Astrocyte (in vitro differentiated cells and primary cell): ENCODE measurements at regions not wholly inside any gene's neighbourhood (a gene's known extent, or its start where the extent isn't known, plus 50 kb on each side); places are given as distances from the start of the nearest gene placed in this dataset.

ENCODE experiments used
- DNase-seq: peaks from one replicate; pipeline ENCODE4 v3.0.0-alpha.2; 2010; ENCODE audit warnings: low read depth
- FAIRE-seq: peaks from 2 replicates; lab custom pipeline; 2011; peaks lifted over from hg19 to GRCh38; lab: Jason Lieb, UNC
- H2AFZ ChIP-seq: 2 replicates; pipeline ENCODE4 v1.6.0; 2012; ENCODE audit warnings: low read depth, low read length, inconsistent platforms
- H3K27ac ChIP-seq: 2 replicates; pipeline ENCODE4 v1.5.1; 2011; ENCODE audit warnings: low read depth, low read length, inconsistent platforms
- H3K27me3 ChIP-seq: 2 replicates; pipeline ENCODE4 v1.6.0; 2011; ENCODE audit warnings: low read length, inconsistent platforms; ENCODE audit not compliant: insufficient read depth
- H3K36me3 ChIP-seq: 2 replicates; pipeline ENCODE4 v1.5.1; 2011; ENCODE audit warnings: low read length, inconsistent platforms; ENCODE audit not compliant: insufficient read depth
- H3K4me1 ChIP-seq: 2 replicates; pipeline ENCODE4 v1.5.1; 2011; ENCODE audit warnings: low read length, inconsistent platforms; ENCODE audit not compliant: insufficient read depth
- H3K4me2 ChIP-seq: 2 replicates; pipeline ENCODE4 v1.6.0; 2012; ENCODE audit warnings: low read length, inconsistent platforms
- H3K4me3 ChIP-seq: 2 replicates; pipeline ENCODE4 v1.5.1; 2011; ENCODE audit warnings: low read depth, mild to moderate bottlenecking, low read length, inconsistent platforms; ENCODE audit not compliant: insufficient read depth
- H3K79me2 ChIP-seq: 2 replicates; pipeline ENCODE4 v1.6.0; 2012; ENCODE audit warnings: mild to moderate bottlenecking, low read length, inconsistent platforms; ENCODE audit not compliant: insufficient read depth
- H3K9ac ChIP-seq: 2 replicates; pipeline ENCODE4 v1.6.0; 2012; ENCODE audit warnings: mild to moderate bottlenecking, low read length, inconsistent platforms
- H3K9me3 ChIP-seq: 2 replicates; pipeline ENCODE4 v1.5.1; 2012; ENCODE audit warnings: low read depth, mild to moderate bottlenecking, low read length, inconsistent platforms; ENCODE audit not compliant: insufficient read depth
- H4K20me1 ChIP-seq: 2 replicates; pipeline ENCODE4 v1.6.0; 2012; ENCODE audit warnings: low read length, inconsistent platforms; ENCODE audit not compliant: insufficient read depth
- H3K27ac Mint-ChIP-seq: one replicate; pipeline ENCODE4 v1.8.0; 2021; ENCODE audit warnings: mild to moderate bottlenecking, mixed read lengths; ENCODE audit not compliant: unreplicated experiment
- H3K27me3 Mint-ChIP-seq: one replicate; pipeline ENCODE4 v1.8.0; 2021; ENCODE audit warnings: low read depth, mixed read lengths; ENCODE audit not compliant: unreplicated experiment
- H3K36me3 Mint-ChIP-seq: one replicate; pipeline ENCODE4 v1.8.0; 2021; ENCODE audit warnings: low read depth, mixed read lengths; ENCODE audit not compliant: unreplicated experiment
- H3K4me1 Mint-ChIP-seq: one replicate; pipeline ENCODE4 v1.8.0; 2021; ENCODE audit warnings: low read depth, mixed read lengths; ENCODE audit not compliant: unreplicated experiment
- H3K4me3 Mint-ChIP-seq: one replicate; pipeline ENCODE4 v1.8.0; 2021; ENCODE audit warnings: mild to moderate bottlenecking, moderate library complexity, mixed read lengths; ENCODE audit not compliant: unreplicated experiment
- H3K9me3 Mint-ChIP-seq: one replicate; pipeline ENCODE4 v1.8.0; 2021; ENCODE audit warnings: mild to moderate bottlenecking, mixed read lengths; ENCODE audit not compliant: unreplicated experiment
- CTCF ChIP-seq: IDR thresholded peaks from 2 replicates; pipeline ENCODE4 v1.5.1; 2011; ENCODE audit warnings: low read depth, mild to moderate bottlenecking, inconsistent platforms, low read length, moderate library complexity; ENCODE audit not compliant: insufficient read depth
- EZH2 ChIP-seq: IDR thresholded peaks from 2 replicates; pipeline ENCODE4 v1.6.1; 2012; ENCODE audit warnings: mild to moderate bottlenecking, low read length, inconsistent platforms; ENCODE audit not compliant: insufficient read depth

- Histone ChIP-seq H3K4me1 (no peaks in the 10 kb centered on the region), H2AFZ (no peak overlapping the region), H3K36me3 (no peaks in the 10 kb centered on the region), H3K27me3 (no peaks in the 10 kb centered on the region), H3K4me3 (no peak overlapping the region), H3K9me3 (no peaks in the 10 kb centered on the region), H3K4me2 (no peak overlapping the region), H3K27ac (no peak overlapping the region), H3K9ac (no peak overlapping the region), H4K20me1 (no peaks in the 10 kb centered on the region), H3K79me2 (no peaks in the 10 kb centered on the region)
- Mint-ChIP-seq H3K36me3 (peaks cover 1% of the 10 kb centered on the region), H3K4me1 (peaks cover 6% of the 10 kb centered on the region), H3K27me3 (no peaks in the 10 kb centered on the region), H3K9me3 (no peaks in the 10 kb centered on the region), H3K27ac (no peak overlapping the region), H3K4me3 (no peak overlapping the region)
- TF ChIP-seq CTCF (no peak), EZH2 (no peak)
- FAIRE-seq (no peak), DNase-seq (no peak)
Observed at GRCh38 chr10:91569522-91569921, 63.3 kb downstream of the PPP1R3C start.

GRCh38 chr10:91567815-91568214, 65.1 kb downstream of the PPP1R3C start:
- TF ChIP-seq EZH2, result no peak
- TF ChIP-seq CTCF, result no peak

GRCh38 chr10:91566115-91566514, 66.8 kb downstream of the PPP1R3C start:
- H3K9me3 Mint-ChIP-seq, result peaks cover 7% of the 10 kb centered on the region
- Histone ChIP-seq H3K27me3 (no peaks in the 10 kb centered on the region), H4K20me1 (no peaks in the 10 kb centered on the region), H3K9me3 (no peaks in the 10 kb centered on the region), H3K27ac (no peak overlapping the region), H3K9ac (no peak overlapping the region), H3K4me1 (peaks cover under 1% of the 10 kb centered on the region), H2AFZ (no peak overlapping the region), H3K79me2 (no peaks in the 10 kb centered on the region), H3K36me3 (no peaks in the 10 kb centered on the region), H3K4me3 (no peak overlapping the region), H3K4me2 (no peak overlapping the region)
- no peak overlapping the region for H3K27ac Mint-ChIP-seq
- DNase-seq (no peak), FAIRE-seq (no peak)
- no peak overlapping the region for H3K4me3 Mint-ChIP-seq
- peaks cover 18% of the 10 kb centered on the region for H3K4me1 Mint-ChIP-seq
- H3K27me3 Mint-ChIP-seq, result no peaks in the 10 kb centered on the region
- peaks cover 1% of the 10 kb centered on the region for H3K36me3 Mint-ChIP-seq
- TF ChIP-seq EZH2 (no peak), CTCF (no peak)

More at GRCh38 chr10:91567815-91568214, 65.1 kb downstream of the PPP1R3C start:
- no peaks in the 10 kb centered on the region for H4K20me1 ChIP-seq
- FAIRE-seq (no peak), DNase-seq (no peak)
- H3K9ac ChIP-seq, result no peak overlapping the region
- H3K27me3 Mint-ChIP-seq, result no peaks in the 10 kb centered on the region
- H3K4me2 ChIP-seq, result no peak overlapping the region
- no peaks in the 10 kb centered on the region for H3K79me2 ChIP-seq
- no peak overlapping the region for H2AFZ ChIP-seq
- H3K27ac Mint-ChIP-seq, result no peak overlapping the region
- H3K4me1 ChIP-seq, result no peaks in the 10 kb centered on the region
- no peak overlapping the region for H3K4me3 ChIP-seq
- H3K27ac ChIP-seq, result no peak overlapping the region
- H3K36me3 Mint-ChIP-seq, result peaks cover 1% of the 10 kb centered on the region
- H3K9me3 Mint-ChIP-seq, result peaks cover 2% of the 10 kb centered on the region
- H3K9me3 ChIP-seq, result no peaks in the 10 kb centered on the region
- no peaks in the 10 kb centered on the region for H3K36me3 ChIP-seq
- peaks cover 15% of the 10 kb centered on the region for H3K4me1 Mint-ChIP-seq
- H3K27me3 ChIP-seq, result no peaks in the 10 kb centered on the region
- no peak overlapping the region for H3K4me3 Mint-ChIP-seq
